ENCODE measurements at regions not wholly inside any gene's neighbourhood (a gene's known extent, or its start where the extent isn't known, plus 50 kb on each side); places are given as distances from the start of the nearest gene placed in this dataset.
"Not testable (repeated sequence)": the region's sequence is repeated elsewhere in the genome, so short reads cannot be mapped to it uniquely, and the experiment has no call there.

DNA sequence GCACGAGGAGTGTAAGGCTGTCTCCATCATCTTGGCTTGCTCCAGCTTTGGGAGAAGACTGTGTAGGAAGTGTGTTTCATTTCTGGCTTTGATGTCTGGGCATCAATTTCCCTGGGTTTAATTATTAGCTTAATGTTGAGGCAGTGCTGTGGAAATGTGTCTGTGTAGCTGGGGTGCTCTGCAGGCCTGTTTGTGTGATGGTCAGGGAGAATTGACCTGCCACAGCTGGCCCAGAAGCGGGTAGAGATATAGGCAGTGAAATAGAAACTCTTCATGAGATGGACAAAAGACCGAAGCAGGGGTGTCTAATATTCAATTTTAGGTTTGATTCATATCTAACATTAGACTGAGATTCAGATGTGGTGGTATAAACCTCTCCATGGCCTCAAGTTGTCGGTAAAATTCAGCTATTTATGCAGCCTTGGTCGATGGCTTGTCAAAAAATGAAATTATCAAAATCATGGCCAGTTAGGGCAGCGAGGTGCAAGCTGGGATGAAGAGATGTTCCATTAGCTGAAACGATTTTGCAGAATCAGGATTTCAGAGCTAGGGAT lies 95.3 kb upstream of the SNX9 start:
- no peak for DNase-seq

DNA sequence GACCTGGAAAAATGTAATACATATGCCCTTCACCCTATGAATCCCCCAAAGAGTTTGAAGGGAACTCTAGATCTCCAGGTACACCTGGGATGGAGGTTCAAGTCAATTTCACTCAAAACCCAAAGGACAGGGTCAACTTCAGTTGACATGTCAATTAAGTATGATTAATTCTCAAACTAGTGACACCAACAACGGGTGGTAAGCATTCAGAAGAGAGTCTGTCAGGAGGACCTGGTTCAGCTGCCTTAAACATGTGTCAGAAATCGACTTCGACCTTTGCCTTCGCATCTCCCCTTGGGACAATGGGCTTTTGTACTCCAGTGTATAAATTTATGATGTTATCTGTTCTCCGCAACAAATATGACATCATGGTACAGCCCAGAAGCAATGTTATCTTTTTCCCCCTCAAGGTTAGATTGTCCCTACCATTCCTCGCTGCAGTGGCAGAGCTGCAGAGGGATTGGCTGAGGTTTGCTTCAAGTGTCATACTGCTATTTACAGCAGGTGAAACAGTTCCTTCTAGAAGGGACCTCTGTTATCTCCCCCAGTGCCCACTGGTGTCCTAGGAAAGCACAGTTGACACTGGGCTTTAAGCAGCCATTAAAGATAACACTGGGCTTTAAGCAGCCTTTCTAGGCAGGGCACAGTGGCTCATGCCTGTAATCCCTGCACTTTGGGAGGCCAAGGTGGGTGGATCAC lies 94.7 kb upstream of the SNX9 start:
- no peak for DNase-seq

DNA sequence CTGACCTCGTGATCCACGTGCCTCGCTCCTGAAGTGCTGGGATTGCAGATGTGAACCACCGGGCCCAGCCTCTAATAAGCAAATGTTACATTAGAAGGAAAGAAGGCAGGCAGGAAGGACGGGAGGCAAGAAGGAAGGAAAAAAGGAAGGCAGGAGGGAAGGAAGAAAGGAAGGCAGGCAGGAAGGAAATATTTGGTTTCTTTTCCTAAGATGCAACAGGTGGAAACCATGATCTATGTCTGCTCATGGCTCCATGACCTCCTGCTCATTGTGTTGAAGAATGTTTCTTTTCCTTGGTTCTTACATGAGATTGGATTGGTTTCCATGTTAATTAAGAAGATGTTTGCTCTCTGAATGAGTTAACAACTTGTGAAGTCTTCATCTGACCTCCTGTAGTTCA lies 91.8 kb upstream of the SNX9 start:
- DNase-seq = no peak

DNA sequence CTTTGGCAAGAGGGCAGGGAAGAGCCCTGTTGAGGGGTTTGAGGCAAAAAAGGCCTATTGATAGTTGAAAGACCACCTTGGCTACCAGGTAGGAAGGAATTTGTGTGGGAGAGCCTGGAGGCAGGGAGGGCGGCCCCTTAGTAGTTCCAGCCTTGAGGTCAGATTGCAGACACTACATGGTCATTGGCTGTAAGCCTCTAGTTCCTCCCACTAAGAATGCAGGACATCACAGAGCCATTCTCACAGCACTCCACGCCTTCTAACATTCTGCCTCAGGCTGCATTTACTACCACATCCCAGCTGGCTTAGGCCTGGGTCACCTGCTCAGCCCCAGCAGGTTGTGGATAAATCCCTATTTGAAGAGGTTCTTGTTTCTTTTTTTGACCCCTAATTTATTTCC lies 91.0 kb upstream of the SNX9 start:
- DNase-seq = no peak

DNA sequence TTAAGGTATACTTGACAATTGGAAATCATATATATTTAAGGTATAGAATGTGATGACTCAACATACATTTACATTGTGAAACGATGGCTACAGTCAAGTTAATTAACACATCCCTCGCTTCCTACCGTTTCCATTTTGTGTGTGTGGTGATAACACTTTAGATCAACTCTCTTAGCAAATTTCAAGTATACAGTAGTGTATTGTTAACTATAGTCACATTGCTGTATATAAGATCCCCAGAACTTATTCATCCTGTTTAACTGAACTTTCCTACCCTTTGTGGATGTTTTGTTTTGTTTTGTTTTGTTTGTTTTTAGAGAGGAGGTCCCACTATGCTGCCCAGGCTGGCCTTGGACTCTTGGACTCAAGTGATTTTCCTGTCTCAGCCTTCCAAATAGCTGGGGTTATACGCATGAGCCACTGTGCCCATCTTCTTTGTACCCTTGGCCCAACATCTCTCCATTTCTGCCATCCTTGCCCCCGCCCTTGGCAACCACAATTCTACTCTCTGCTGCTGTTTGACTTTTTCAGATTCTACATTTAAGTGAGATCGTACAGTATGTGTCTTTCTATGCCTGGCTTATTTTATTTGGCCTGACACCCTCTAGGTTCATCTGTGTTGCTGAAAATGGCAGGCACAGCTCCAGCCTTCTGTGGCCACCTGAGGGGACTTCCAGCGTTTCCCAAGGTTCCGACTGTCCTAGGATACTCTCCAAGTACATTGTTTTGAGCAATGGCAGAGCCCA lies 90.5 kb upstream of the SNX9 start:
- no peak for DNase-seq

DNA sequence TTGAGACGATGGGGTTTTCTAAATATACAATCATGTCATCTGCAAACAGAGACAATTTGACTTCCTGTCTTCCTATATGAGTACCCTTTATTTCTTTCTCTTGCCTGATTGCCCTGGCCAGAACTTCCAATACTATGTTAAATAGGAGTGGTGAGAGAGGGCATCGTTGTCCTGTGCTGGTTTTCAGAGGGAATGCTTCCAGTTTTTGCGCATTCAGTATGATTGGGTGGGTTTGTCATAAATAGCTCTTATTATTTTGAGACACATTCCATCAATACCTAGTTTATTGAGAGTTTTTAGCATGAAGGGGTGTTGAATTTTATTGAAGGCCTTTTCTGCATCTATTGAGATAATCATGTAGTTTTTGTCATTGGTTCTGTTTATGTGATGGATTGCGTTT lies 86.5 kb upstream of the SNX9 start:
- not testable (repeated sequence) for DNase-seq

DNA sequence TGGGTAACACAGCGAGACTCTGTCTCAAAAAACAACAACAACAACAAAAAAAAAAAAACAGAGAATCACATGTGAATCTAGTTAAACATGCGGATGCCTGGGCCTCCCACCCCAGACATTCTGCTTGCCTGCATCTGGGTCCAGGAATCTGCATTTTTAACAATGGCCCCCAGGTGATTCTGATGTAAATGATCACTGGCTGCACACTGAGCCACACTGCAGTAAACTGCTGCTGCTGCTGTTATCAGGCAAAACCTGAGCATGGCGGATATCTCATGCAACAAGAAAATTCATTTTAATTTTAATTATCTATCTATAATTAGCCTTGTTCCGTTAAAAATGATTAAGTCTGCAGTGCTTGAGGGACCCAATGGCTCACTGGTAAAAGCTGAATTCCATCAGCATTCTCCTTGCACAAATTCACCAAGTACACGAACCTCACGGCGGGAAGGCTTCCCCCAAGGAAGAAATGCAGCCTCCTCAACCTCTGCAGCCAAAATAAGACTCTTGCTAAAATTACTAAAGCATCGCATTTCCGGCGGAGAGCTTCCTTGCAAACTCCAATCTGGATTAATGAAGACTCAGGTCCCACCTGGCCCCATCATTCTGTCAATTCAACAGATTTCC lies 81.6 kb upstream of the SNX9 start:
- DNase-seq = no peak

DNA sequence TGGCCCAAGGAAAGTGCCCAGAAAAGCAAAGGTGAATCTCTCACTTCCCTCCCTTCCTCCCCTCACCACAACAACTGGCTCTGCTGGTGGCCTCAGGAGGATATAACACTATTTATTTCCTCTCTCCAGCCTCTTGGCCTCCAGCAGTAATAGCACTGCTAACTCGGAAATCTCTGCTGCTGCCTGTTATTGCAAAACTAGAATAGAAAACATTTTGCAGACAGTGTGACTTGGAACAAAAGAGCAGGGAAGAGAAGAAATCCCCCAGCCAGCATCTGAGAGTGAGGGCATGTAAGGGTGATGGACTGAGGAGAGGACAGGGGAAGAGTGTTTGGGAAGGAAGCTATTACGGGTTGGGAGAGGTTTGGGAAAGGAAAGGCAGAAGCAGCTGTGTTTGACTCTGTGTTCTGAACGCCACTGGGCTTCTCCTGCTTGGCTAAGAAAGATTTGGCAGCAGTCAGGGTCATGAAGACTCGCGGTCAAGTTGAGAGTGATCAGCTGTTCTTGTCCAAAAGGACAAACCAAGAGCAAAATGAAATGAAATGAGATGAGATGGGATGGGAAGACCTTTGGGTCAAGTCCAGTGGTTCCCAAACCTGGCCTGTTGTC lies 81.0 kb upstream of the SNX9 start:
- DNase-seq = no peak

DNA sequence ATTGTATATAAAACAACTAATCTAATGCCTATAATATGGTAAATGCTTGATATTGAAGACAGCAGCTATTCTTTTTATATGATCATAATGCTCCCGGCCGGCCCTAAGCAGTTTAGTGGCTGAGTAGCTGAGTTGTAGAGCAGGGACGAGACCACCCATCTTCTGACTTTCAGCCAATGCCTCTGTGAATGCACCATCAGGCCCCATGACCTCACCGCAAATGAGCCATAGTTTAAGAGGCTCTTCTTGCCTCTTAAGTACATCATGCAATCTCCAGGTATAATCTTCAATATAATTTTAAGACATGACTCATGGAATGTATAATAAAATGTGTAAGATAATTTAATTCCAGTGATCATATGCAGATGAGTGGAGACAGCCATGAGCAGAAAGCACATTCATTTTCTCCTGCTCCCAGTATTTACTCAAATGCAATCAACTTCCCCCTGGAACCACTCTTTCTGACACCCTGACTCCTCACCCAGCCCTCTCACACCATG lies 78.9 kb upstream of the SNX9 start:
- DNase-seq = no peak

DNA sequence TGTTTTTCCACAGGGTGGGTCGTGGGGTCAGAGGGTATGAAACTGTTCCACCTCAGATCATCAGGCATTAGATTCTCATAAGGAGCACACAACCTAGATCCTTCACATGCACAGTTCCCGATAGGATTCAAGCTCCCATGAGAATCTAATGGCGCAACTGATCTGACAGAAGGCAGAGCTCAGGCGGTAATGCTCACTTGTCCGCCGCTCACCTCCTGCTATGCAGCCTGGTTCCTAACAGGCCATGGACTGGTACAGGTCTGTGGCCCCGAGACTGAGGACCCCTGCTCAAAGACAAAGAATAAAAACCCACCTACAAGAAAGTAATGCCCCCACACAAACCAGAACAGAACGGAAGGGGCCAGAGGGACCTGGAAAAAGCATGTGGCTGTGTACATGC lies 76.1 kb upstream of the SNX9 start:
- no peak for DNase-seq

DNA sequence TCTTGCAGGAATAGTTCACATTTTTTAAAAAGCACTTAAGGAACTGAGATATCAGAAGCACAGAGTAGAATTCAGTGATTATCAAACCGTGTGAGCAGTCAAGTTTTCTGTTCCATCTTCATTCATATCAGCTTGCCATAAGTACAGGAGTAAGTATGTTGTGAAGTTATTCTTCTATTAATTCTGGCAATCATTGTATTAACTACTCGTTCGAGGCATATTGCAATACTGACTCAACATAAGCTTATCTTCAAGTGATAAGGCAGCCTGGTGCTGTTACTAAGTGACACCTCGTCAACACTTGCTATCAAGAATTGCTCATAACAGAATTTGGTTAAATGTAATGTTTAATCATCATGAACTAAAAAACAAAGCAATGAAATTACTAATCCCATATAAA lies 75.7 kb upstream of the SNX9 start:
- DNase-seq = no peak

DNA sequence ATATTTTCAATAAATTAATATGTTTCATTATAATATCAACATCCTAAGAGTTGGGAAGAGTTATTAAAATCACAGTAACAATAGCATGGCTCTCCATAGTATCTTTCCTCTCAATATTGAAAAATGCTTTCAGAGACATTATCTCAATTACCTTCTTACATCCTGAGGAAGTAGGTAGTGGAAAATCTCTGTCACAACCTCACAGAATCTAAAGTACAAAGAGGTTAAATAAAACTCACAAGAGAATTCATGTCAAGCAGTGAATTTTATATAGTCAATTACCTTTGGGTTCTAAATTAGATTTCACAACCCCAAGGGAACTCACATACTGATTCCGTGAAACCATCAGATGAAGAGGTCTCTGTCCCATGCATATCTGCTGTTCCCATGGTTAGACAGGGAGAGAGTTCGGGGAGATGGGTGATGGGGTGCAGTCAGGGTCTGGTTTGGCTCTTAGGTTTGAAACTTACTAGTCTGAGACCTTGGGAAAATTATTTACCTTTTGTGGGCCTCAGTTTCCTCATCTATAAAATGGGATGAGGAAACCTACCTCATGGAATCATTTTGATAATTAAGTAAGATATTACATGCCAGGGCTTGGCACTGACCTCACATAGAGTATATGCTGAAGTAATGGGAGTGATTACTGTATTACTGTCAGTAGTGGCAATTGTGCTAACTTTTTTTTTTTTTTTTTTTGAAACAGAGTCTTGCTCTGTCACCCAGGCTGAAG lies 74.0 kb upstream of the SNX9 start:
- no peak for DNase-seq

DNA sequence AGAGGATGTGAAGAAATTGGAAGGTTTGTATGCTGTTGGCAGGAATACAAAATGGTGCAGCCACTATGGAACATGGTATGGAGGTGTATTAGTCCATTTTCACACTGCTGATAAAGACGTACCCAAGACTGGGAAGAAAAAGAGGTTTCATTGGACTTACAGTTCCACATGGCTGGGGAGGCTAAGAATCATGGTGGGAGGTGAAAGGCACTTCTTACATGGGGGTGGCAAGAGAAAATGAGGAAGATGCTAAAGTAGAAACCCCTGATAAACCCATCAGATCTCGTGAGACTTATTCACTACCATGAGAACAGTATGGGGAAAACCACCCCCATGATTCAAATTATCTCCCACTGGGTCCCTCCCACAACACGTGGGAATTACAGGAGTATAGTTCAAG lies 72.1 kb upstream of the SNX9 start:
- not testable (repeated sequence) for DNase-seq

DNA sequence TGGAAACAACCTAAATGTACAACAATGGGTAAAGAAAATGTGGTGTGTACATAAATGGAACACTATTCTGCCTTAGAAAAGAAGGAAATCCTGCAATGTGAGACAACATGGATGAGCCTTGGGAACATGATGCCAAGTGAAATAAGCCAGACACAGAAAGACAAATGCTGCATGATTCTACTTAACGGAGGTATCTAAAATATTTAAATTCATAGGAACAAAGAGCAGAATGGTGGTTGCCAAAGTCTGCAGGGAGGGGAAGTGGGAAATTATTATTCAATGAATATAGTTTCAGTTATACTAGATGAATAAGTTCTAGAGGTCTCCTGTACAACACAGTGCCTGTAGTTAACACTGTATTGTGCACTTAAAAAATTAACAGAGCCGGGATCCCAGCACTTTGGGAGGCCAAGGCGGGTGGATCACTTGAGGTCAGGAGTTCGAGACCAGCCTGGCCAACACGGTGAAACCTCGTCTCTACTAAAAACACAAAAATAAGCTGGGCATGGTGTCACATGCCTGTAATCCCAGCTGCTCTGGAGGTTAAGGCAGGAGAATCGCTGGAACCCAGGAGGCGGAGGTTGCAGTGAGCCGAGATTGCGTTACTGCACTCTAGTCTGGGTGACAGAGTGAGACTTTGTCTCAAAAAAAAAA lies 71.4 kb upstream of the SNX9 start:
- no peak for DNase-seq

DNA sequence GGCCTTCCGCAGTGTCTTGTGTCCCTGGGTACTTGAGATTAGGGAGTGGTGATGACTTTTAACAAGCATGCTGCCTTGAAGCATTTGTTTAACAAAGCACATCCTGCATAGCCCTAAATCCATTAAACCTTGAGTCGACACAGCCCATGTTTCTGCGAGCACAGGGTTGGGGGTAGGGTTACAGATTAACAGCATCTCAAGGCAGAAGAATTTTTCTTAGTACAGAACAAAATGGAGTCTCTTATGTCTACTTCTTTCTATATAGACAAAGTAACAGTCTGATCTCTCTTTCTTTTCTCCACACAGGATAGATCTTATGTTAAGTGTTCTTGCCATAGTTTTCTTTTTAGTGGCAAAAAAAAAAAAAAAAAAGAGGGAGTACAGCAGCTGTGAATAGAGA lies 70.2 kb upstream of the SNX9 start:
- DNase-seq = not testable (repeated sequence)

DNA sequence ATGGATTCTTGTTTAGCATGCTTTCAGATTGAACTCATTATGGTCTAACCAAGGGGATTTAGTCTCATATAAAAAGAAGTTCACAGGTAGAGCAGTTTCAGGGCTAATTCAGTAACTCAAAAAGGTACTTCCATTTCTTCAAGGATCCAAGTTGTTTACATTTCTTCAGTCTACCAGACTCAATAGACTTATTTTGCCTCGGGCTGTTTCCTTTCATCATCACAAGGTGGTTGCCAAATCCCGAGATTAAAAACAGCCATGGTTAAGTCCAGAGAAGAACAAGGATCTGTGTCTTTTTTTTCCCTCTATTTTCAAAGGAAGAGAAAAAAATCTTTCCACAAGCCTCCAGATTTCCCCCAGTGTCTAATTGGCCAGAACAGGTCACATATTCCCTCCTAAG lies 69.8 kb upstream of the SNX9 start:
- no peak for DNase-seq

DNA sequence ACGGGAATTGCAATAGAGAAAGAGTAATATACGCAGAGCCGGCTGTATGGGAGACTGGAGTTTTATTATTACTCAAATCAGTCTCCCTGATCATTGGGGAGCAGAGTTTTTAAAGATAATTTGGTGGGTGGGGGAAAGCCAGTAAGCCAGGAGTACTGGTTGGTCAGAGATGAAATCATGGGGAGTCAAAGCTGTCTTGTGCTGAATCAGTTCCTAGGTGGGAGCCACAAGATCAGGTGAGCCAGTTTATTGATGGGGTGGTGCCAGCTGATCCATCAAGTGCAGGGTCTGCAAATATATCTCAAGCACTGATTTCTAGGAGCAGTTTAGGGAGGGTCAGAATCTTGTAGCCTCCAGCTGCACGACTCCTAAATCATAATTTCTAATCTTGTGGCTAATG lies 69.2 kb upstream of the SNX9 start:
- not testable (repeated sequence) for DNase-seq

DNA sequence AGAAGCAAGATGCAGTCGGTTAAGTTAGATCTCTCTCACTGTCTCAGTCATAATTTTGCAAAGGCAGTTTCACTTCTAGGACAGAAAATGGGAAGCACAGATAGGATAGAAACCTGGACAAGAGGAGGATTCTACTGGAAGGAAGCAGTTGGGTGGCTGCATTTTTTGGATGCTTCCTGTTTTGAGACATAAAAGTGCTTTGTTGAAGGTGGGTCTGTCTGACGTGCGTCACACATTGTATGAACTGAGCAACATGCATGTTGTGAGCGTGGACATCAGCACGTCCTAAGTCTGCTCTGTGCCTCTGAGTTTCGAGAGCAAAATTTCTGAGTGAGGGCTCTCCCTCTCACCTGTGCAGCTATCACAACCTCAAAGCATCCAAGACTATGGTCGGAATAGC lies 68.7 kb upstream of the SNX9 start:
- no peak for DNase-seq

DNA sequence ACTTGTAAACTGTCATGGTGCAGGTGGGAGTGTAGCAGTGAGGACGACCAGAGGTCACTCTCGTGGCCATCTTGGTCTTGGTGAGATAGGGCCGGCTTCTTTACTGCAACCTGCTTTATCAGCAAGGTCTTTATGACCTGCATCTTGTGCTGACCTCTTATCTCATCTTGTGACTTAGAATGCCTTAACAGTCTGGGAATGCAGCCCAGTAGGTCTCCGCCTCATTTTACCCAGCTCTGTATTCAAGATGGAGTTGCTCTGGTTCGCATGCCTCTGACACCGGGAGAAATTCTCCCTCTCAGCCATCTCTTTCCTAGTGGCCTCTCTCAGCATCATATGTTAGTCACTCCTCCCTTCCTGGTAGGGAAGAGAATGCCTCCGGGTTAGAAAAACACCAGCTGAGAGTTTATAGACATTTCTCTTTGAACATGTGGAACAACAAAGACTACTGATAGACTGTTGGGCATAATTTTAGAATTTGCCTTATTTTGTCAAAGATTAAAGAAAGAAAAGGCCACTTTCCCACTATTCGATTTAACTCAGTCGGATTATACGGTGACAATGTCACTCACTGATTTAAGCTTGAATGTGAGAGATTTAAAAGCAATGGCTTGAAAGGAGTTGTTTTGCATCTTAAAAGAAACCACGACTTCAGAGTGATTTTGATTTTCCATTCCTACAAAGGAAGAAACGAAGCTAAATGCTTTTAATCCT lies 67.9 kb upstream of the SNX9 start:
- DNase-seq = no peak

DNA sequence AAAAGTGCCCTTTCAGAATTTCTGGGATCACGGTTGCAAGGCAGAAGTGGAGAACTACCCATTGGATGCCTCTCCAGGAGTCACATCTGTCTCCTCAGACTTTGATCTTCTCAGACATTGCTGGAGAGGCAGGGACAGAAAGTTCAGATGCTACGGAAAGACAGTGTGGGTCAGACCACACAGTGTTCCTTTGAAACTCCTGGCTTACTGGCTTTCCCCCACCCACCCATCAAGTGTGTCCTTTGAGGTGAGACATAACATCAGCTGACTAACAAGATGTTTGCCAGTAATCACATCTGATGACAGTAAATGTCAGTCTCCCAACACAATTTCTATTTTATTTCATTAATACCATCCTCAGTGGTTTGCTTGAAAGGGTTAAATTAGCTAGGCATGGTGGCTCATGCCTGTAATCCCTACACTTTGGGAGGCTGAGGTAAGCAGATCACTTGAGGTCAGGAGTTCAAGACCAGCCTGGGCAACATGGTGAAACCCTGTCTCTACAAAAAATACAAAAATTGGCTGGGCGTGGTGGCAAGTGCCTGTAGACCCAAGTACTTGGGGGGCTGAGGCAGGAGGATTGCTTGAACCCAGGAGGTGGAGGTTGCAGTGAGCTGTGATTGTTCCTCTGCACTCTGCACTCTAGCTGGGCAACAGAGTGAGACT lies 67.2 kb upstream of the SNX9 start:
- no peak for DNase-seq
